Immature natural killer cell (primary cell): ENCODE measurements at regions not wholly inside any gene's neighbourhood (a gene's known extent, or its start where the extent isn't known, plus 50 kb on each side); places are given as distances from the start of the nearest gene placed in this dataset.
"Not testable (repeated sequence)": the region's sequence is repeated elsewhere in the genome, so short reads cannot be mapped to it uniquely, and the experiment has no call there.

ENCODE experiments used
- DNase-seq, 3 donors: peaks; one replicate each; pipeline ENCODE4 v3.0.0; 2022; ENCODE audit warnings: mixed read lengths in 1 of 3
- H3K27ac Mint-ChIP-seq, 6 donors: one replicate each; pipeline ENCODE4 v1.8.0; 2020; ENCODE audit warnings: mixed read lengths in 6 of 6, mild to moderate bottlenecking in 5 of 6, inconsistent platforms in 4 of 6, moderate library complexity in 3 of 6
- H3K27me3 Mint-ChIP-seq, 3 donors: one replicate each; pipeline ENCODE4 v1.8.0; 2020 to 2021; ENCODE audit warnings: low read depth in 3 of 3, mild to moderate bottlenecking in 3 of 3, mixed read lengths in 3 of 3, moderate library complexity in 3 of 3, inconsistent platforms in 1 of 3
- H3K36me3 Mint-ChIP-seq, 3 donors: one replicate each; pipeline ENCODE4 v1.8.0; 2020; ENCODE audit warnings: mixed read lengths in 3 of 3, inconsistent platforms in 2 of 3, mild to moderate bottlenecking in 2 of 3
- H3K4me1 Mint-ChIP-seq, 2 donors: one replicate each; pipeline ENCODE4 v1.8.0; 2020; ENCODE audit warnings: inconsistent platforms in 2 of 2, mild to moderate bottlenecking in 2 of 2, mixed read lengths in 2 of 2, moderate library complexity in 1 of 2
- H3K4me3 Mint-ChIP-seq, 5 donors: one replicate each; pipeline ENCODE4 v1.8.0; 2020; ENCODE audit warnings: mild to moderate bottlenecking in 5 of 5, mixed read lengths in 5 of 5, inconsistent platforms in 3 of 5, moderate library complexity in 3 of 5
- H3K9me3 Mint-ChIP-seq, 6 donors: one replicate each; pipeline ENCODE4 v1.8.0; 2020; ENCODE audit warnings: mild to moderate bottlenecking in 6 of 6, mixed read lengths in 6 of 6, inconsistent platforms in 4 of 6, moderate library complexity in 3 of 6

- H3K36me3 Mint-ChIP-seq, DNase-seq, H3K27me3 Mint-ChIP-seq, H3K27ac Mint-ChIP-seq, H3K4me1 Mint-ChIP-seq, H3K4me3 Mint-ChIP-seq: not testable (repeated sequence)
- H3K9me3 Mint-ChIP-seq, result peaks cover 7 to 37% (median 23%) of the 10 kb centered on the region in 6 donors
Observed at GRCh38 chr5:18617191-18617590, 982.9 kb downstream of the TAF11L14 start.

DNA sequence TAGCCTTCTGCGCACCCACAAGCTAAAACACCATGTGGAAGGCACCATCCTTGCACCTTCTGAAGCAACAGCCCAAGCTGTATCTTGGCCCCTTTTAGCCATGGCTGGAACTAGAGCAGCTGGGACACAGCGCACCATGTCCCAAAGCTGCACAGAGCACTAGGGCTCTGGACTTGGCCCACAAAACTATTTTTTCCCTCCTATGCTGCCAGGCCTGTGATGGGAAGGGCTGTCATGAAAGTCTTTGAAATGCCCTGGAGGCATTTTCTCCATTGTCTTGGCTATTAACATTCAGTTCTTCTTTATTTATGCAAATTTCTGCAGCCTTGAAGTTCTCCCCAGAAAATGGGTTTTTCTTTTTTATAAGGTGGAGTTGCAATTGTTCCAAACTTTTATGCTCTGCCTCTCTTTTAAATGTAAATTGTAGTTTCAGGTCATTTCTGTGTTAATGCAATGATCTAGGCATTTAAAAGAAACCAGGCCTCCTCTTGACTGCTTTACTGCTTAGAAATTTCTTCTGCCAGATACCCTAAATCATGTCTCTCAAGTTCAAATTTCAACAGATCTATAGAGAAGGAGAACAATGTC lies 996.3 kb downstream of the TAF11L14 start:
- Mint-ChIP-seq H3K36me3 (peaks cover 0 to 3% (median 0%) of the 10 kb centered on the region in 3 donors), H3K27ac (no peak overlapping the region), H3K9me3 (peaks cover 4 to 43% (median 13%) of the 10 kb centered on the region in 6 donors), H3K4me1 (no peaks in the 10 kb centered on the region), H3K27me3 (no peaks in the 10 kb centered on the region), H3K4me3 (no peak overlapping the region)
- no peak for DNase-seq

- no peak overlapping the region for H3K4me3 Mint-ChIP-seq
- peaks cover 0 to 6% (median 0%) of the 10 kb centered on the region in 3 donors for H3K36me3 Mint-ChIP-seq
- H3K9me3 Mint-ChIP-seq, result peaks cover 4 to 63% (median 21%) of the 10 kb centered on the region in 6 donors
- H3K27ac Mint-ChIP-seq, result no peak overlapping the region
- H3K27me3 Mint-ChIP-seq, result peaks cover 0 to 3% (median 2%) of the 10 kb centered on the region in 3 donors
- no peaks in the 10 kb centered on the region for H3K4me1 Mint-ChIP-seq
- no peak for DNase-seq
Observed at GRCh38 chr5:18652404-18653215, 1018.4 kb downstream of the TAF11L14 start.

- H3K27me3 Mint-ChIP-seq, result peaks cover 0 to 3% (median 2%) of the 10 kb centered on the region in 3 donors
- H3K4me1 Mint-ChIP-seq, result no peaks in the 10 kb centered on the region
- no peak overlapping the region for H3K4me3 Mint-ChIP-seq
- DNase-seq, result no peak
- peaks cover 0 to 6% (median 0%) of the 10 kb centered on the region in 3 donors for H3K36me3 Mint-ChIP-seq
- H3K9me3 Mint-ChIP-seq, result peaks cover 5 to 59% (median 17%) of the 10 kb centered on the region in 6 donors
- no peak overlapping the region for H3K27ac Mint-ChIP-seq
Observed at GRCh38 chr5:18653216-18653752, 1019.0 kb downstream of the TAF11L14 start.

DNA sequence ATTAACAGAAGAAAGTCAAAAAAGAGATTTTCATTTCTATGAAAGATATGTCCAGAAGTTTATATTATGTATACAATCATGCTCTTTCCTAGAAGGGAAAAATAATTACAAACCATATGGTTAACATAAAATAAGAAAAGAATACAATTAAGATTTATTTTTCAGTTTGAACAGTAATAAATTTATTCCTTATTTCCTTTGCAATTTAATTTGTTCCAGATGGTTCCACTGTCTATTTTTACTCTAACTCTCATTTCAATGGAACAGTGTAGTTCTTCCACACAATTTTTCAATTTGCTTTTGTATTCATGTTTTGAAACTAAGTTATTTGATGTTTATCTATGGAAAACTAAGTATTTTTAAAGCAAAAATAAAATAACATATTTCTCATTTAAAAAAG lies 1026.3 kb downstream of the TAF11L14 start:
- Mint-ChIP-seq H3K36me3 (no peaks in the 10 kb centered on the region), H3K27ac (no peak overlapping the region), H3K9me3 (peaks cover 0 to 9% (median 0%) of the 10 kb centered on the region in 6 donors), H3K27me3 (peaks cover 0 to 2% (median 0%) of the 10 kb centered on the region in 3 donors), H3K4me1 (no peaks in the 10 kb centered on the region), H3K4me3 (no peak overlapping the region)
- no peak for DNase-seq

DNA sequence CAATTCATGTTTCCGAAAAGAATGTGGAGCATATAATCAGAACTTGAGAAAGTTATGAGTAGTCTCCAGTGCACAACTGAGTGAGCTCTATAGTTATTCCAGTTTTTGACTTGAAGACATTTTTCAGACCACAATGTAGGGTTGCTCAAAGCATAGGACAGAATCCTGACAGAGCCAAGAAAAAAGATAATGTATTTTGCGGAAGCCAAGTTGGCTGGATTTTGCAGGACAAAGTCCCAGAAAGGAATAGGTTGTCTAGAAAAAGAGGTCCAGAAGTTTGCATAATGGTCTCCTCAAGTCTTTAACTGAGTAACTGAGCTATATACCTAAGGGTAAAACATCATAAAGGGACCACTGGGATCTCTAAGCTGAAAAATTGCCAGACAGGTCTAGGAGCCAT lies 1028.0 kb downstream of the TAF11L14 start:
- Mint-ChIP-seq H3K27me3 (no peaks in the 10 kb centered on the region), H3K4me1 (no peaks in the 10 kb centered on the region), H3K27ac (no peak overlapping the region), H3K4me3 (no peak overlapping the region), H3K9me3 (peaks cover 0 to 9% (median 0%) of the 10 kb centered on the region in 6 donors), H3K36me3 (no peaks in the 10 kb centered on the region)
- no peak for DNase-seq

DNA sequence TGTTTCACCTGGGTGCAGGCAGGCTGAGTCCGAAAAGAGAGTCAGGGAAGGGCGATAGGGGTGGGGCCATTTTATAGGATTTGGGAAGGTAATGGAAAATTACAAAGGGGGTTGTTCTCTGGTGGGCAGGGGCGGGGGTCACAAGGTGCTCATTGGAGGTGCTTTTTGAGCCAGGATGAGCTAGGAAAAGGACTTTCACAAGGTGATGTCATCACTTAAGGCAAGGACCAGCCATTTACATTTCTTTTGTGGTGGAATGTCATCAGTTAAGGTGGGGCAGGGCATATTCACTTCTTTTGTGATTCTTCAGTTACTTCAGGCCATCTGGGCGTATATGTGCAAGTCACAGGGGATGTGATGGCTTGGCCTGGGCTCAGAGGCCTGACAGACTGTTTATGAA lies 1040.0 kb downstream of the TAF11L14 start:
- H3K4me1 Mint-ChIP-seq, DNase-seq, H3K36me3 Mint-ChIP-seq, H3K27ac Mint-ChIP-seq, H3K4me3 Mint-ChIP-seq, H3K27me3 Mint-ChIP-seq: not testable (repeated sequence)
- H3K9me3 Mint-ChIP-seq, result peaks cover 0 to 16% (median 3%) of the 10 kb centered on the region in 6 donors

GRCh38 chr5:18675041-18675440 lies 1040.8 kb downstream of the TAF11L14 start:
- peaks cover 0 to 16% (median 2%) of the 10 kb centered on the region in 6 donors for H3K9me3 Mint-ChIP-seq

DNA sequence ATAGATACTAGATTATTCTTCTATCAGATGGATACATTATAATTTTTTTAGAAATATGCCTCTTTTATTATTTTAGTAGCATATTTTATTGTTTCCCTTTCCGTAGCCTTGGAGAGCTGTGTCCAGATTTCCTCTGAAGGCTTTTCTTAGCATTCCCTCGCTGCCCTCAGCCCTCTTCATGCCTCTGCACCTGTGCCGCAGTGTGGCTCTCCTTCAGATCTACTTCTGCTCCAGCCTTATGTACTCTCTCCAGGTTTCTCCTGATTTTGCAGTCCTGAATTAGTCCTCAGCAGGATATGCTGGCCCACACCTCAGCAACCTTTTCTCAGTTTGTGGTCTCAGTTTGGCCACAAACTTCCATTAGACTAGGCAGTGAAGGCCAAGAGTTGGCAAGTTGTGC lies 1052.0 kb downstream of the TAF11L14 start:
- H3K9me3 Mint-ChIP-seq, result peaks cover 0 to 5% (median 0%) of the 10 kb centered on the region in 6 donors
- H3K4me3 Mint-ChIP-seq, result no peak overlapping the region
- no peaks in the 10 kb centered on the region for H3K4me1 Mint-ChIP-seq
- no peak overlapping the region for H3K27ac Mint-ChIP-seq
- H3K36me3 Mint-ChIP-seq, result no peaks in the 10 kb centered on the region
- no peak for DNase-seq
- peaks cover 0 to 2% (median 0%) of the 10 kb centered on the region in 3 donors for H3K27me3 Mint-ChIP-seq

More at GRCh38 chr5:18675041-18675440, 1040.8 kb downstream of the TAF11L14 start:
- no peak for DNase-seq
- H3K36me3 Mint-ChIP-seq, result no peaks in the 10 kb centered on the region
- H3K4me3 Mint-ChIP-seq, result no peak overlapping the region
- H3K4me1 Mint-ChIP-seq, result no peaks in the 10 kb centered on the region
- H3K27me3 Mint-ChIP-seq, result peaks cover 0 to 5% (median 3%) of the 10 kb centered on the region in 3 donors
- no peak overlapping the region for H3K27ac Mint-ChIP-seq

DNA sequence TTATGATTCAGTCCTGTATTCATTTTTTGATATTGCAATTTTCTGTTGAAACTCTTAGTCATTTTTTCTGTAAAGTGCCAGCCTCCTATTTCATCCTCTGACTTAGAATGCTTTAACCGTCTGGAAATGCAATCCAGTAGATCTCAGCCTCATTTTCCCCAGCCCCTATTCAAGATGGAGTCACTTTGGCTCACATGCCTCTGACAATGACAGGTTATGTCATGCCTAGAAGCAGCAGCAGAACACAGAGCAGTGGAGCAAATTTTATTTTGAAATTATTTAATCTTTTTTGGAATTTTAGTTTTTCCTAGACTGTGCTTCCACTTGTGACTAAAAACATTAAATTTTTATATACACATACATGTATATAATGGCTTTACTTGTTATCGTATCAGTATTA lies 1053.2 kb downstream of the TAF11L14 start:
- no peaks in the 10 kb centered on the region for H3K36me3 Mint-ChIP-seq
- peaks cover 0 to 2% (median 0%) of the 10 kb centered on the region in 3 donors for H3K27me3 Mint-ChIP-seq
- H3K27ac Mint-ChIP-seq, result no peak overlapping the region
- peaks cover 0 to 5% (median 0%) of the 10 kb centered on the region in 6 donors for H3K9me3 Mint-ChIP-seq
- H3K4me3 Mint-ChIP-seq, result no peak overlapping the region
- no peak for DNase-seq
- H3K4me1 Mint-ChIP-seq, result no peaks in the 10 kb centered on the region

DNA sequence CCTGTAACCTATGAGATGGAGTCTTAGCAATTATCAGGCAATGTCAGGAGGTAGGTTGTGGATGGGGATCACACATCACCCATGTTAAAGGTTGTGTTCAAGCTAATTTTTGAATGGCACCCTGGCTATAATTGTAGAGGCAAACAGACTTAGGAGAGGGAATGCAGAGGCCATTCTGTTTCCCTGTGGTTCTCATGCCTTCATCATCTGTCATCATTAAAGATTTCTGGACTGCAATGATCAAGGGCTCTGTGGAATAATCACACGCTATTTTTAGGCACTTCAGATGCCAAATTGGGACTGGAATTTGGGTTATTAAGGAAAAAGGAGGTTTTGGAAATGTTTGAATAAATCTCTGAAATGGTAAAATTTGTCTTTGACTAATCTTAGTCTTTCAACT lies 1065.4 kb downstream of the TAF11L14 start:
- no peaks in the 10 kb centered on the region for H3K36me3 Mint-ChIP-seq
- no peak overlapping the region for H3K4me3 Mint-ChIP-seq
- peaks cover 0 to 2% (median 0%) of the 10 kb centered on the region in 3 donors for H3K27me3 Mint-ChIP-seq
- no peaks in the 10 kb centered on the region for H3K9me3 Mint-ChIP-seq
- DNase-seq, result no peak
- H3K27ac Mint-ChIP-seq, result peak overlapping the region in 1 of 6 donors; percentile 17
- H3K4me1 Mint-ChIP-seq, result peaks cover 12 to 38% of the 10 kb centered on the region in 2 donors

GRCh38 chr5:18702821-18703220 lies 1068.6 kb downstream of the TAF11L14 start:
- Mint-ChIP-seq H3K9me3 (no peaks in the 10 kb centered on the region), H3K4me3 (no peak overlapping the region), H3K36me3 (no peaks in the 10 kb centered on the region), H3K27ac (no peak overlapping the region), H3K27me3 (no peaks in the 10 kb centered on the region), H3K4me1 (peaks cover 11 to 39% of the 10 kb centered on the region in 2 donors)
- DNase-seq, result no peak

GRCh38 chr5:18712936-18713485 lies 1078.8 kb downstream of the TAF11L14 start:
- H3K9me3 Mint-ChIP-seq, result no peaks in the 10 kb centered on the region
- no peaks in the 10 kb centered on the region for H3K36me3 Mint-ChIP-seq
- no peak overlapping the region for H3K4me3 Mint-ChIP-seq
- peaks cover 0 to 1% (median 0%) of the 10 kb centered on the region in 3 donors for H3K27me3 Mint-ChIP-seq
- no peak overlapping the region for H3K27ac Mint-ChIP-seq
- peaks cover 0 to 20% of the 10 kb centered on the region in 2 donors for H3K4me1 Mint-ChIP-seq
- DNase-seq, result no peak

GRCh38 chr5:18720002-18720401 lies 1085.7 kb downstream of the TAF11L14 start:
- peaks cover 27 to 53% of the 10 kb centered on the region in 2 donors for H3K4me1 Mint-ChIP-seq
- H3K36me3 Mint-ChIP-seq, result peaks cover 3 to 5% (median 4%) of the 10 kb centered on the region in 3 donors

More at GRCh38 chr5:18720002-18720401, 1085.7 kb downstream of the TAF11L14 start:
- no peak overlapping the region for H3K4me3 Mint-ChIP-seq
- DNase-seq, result no peak
- no peaks in the 10 kb centered on the region for H3K27me3 Mint-ChIP-seq
- H3K9me3 Mint-ChIP-seq, result no peaks in the 10 kb centered on the region
- no peak overlapping the region for H3K27ac Mint-ChIP-seq
